ENCODE measurements at regions not wholly inside any gene's neighbourhood (a gene's known extent, or its start where the extent isn't known, plus 50 kb on each side); places are given as distances from the start of the nearest gene placed in this dataset.

DNA sequence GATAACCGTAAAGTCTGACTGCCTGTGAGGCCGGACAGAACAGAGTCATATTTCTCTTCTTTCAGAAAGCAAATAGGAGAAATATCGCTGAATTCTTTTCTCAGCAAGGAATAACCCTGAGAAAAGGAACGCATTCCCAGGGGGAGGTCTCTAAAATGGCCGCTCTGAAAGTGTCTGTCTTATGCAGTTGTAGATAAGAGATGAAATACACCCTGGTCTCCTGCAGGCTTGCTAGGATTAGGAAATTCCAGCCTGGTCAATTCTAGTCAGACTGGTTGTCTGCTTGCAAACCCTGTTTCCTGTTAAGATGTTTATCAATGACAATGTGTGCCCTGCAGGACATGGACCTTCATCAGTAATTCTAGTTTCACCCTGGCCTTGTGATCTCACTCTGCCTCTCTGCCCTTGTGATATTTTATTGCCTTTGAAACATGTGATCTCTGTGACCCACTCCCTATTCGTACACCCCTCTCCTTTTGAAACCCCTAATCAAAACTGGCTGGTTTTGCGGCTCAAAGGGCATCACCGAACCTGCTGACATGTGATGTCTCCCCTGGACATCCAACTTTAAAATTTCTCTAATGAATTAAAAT, 934.8 kb upstream of the SPRY2 start:
- no peak for TF ChIP-seq HDAC2 (IDR thresholded peaks at IDR 0.05)
- TF ChIP-seq, protein P1, sequence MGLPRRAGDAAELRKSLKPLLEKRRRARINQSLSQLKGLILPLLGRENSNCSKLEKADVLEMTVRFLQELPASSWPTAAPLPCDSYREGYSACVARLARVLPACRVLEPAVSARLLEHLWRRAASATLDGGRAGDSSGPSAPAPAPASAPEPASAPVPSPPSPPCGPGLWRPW (IDR thresholded peaks at IDR 0.05) = no peak
- TF ChIP-seq, protein P2, sequence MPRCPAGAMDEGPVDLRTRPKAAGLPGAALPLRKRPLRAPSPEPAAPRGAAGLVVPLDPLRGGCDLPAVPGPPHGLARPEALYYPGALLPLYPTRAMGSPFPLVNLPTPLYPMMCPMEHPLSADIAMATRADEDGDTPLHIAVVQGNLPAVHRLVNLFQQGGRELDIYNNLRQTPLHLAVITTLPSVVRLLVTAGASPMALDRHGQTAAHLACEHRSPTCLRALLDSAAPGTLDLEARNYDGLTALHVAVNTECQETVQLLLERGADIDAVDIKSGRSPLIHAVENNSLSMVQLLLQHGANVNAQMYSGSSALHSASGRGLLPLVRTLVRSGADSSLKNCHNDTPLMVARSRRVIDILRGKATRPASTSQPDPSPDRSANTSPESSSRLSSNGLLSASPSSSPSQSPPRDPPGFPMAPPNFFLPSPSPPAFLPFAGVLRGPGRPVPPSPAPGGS (IDR thresholded peaks at IDR 0.05) = no peak
- TF ChIP-seq MAFK (IDR thresholded peaks at IDR 0.05; ENCODE audit: partially characterized antibody) = no peak
- no peak for TF ChIP-seq ZC3H11A (IDR thresholded peaks at IDR 0.05)
- TF ChIP-seq, protein P3, sequence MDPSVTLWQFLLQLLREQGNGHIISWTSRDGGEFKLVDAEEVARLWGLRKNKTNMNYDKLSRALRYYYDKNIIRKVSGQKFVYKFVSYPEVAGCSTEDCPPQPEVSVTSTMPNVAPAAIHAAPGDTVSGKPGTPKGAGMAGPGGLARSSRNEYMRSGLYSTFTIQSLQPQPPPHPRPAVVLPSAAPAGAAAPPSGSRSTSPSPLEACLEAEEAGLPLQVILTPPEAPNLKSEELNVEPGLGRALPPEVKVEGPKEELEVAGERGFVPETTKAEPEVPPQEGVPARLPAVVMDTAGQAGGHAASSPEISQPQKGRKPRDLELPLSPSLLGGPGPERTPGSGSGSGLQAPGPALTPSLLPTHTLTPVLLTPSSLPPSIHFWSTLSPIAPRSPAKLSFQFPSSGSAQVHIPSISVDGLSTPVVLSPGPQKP (IDR thresholded peaks at IDR 0.05; ENCODE audit: low read depth, low read length) = no peak
- TF ChIP-seq ESRRA (IDR thresholded peaks at IDR 0.05; ENCODE audit: borderline replicate concordance, low read length) = no peak
- TF ChIP-seq, protein P4, sequence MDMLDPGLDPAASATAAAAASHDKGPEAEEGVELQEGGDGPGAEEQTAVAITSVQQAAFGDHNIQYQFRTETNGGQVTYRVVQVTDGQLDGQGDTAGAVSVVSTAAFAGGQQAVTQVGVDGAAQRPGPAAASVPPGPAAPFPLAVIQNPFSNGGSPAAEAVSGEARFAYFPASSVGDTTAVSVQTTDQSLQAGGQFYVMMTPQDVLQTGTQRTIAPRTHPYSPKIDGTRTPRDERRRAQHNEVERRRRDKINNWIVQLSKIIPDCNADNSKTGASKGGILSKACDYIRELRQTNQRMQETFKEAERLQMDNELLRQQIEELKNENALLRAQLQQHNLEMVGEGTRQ (IDR thresholded peaks at IDR 0.05) = no peak
- no peak for TF ChIP-seq SMC3 (IDR thresholded peaks at IDR 0.05)
- no peak for TF ChIP-seq NR3C1 (IDR thresholded peaks at IDR 0.05)
- ATAC-seq (no peak), DNase-seq (ENCODE audit: low read depth in 1 of 2, low spot score in 1 of 2) (no peak), FAIRE-seq (no peak)
- H3K4me2 ChIP-seq = no peak overlapping the region
- no peak overlapping the region for H3K27ac ChIP-seq
- no peaks in the 10 kb centered on the region for H3K9me3 ChIP-seq
- CTCF ChIA-PET = no interaction called here
- 26% methylated on average over 8 of the region's 8 CpGs for WGBS (ENCODE audit: missing lambda C conversion rate)
- H3K4me3 ChIP-seq = no peak overlapping the region
- POLR2A ChIA-PET = no interaction called here
- no peaks in the 10 kb centered on the region for H3K4me1 ChIP-seq

DNA sequence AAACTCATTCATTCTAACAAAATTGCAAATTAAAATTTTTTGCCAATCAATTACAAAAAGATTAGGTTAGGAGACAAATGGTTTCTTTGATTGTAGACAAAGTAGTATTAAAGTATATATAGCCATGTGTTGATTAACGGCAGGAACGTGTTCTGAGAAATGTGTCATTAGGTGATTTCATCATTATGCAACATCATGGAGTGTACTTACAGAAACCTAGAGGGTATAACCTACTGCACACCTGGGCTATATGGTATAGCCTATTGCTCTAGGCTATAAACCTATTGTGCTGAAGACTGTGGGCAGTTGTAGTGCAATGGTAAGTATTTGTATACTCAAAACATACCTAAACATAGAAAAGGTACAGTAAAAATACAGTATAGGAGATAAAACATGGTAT, 906.8 kb upstream of the SPRY2 start:
- POLR2A ChIA-PET = no interaction called here

DNA sequence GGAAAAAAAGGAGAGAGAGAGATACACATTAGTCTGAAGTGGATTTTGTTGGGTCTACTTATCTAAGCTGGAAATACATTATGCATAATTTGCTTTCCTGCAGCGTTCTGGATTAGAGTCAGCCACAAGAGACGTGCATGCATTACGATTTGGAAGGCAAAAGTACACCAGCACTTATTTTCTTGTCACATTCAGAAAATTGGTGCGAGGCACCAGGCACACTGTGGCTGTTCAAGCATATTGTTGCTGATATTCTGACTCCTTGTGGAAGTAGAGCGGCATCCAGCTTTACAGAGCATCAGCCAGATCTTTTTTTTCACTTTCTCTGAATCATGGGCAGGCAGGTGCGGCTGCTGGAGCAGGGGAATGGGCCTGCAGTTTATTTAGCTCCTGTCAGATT, 905.6 kb upstream of the SPRY2 start:
- FAIRE-seq = no peak

More for the DNA sequence above, 906.8 kb upstream of the SPRY2 start:
- ATAC-seq (no peak), FAIRE-seq (no peak), DNase-seq (ENCODE audit: low read depth in 1 of 2, low spot score in 1 of 2) (no peak)
- no peak overlapping the region for H3K27ac ChIP-seq
- no peak overlapping the region for H3K4me3 ChIP-seq
- H3K9me3 ChIP-seq = no peaks in the 10 kb centered on the region
- H3K4me1 ChIP-seq = no peaks in the 10 kb centered on the region
- H3K4me2 ChIP-seq = no peak overlapping the region
- 50% methylated on average over 2 of the region's 2 CpGs for WGBS (ENCODE audit: missing lambda C conversion rate)
- TF ChIP-seq, protein P5, sequence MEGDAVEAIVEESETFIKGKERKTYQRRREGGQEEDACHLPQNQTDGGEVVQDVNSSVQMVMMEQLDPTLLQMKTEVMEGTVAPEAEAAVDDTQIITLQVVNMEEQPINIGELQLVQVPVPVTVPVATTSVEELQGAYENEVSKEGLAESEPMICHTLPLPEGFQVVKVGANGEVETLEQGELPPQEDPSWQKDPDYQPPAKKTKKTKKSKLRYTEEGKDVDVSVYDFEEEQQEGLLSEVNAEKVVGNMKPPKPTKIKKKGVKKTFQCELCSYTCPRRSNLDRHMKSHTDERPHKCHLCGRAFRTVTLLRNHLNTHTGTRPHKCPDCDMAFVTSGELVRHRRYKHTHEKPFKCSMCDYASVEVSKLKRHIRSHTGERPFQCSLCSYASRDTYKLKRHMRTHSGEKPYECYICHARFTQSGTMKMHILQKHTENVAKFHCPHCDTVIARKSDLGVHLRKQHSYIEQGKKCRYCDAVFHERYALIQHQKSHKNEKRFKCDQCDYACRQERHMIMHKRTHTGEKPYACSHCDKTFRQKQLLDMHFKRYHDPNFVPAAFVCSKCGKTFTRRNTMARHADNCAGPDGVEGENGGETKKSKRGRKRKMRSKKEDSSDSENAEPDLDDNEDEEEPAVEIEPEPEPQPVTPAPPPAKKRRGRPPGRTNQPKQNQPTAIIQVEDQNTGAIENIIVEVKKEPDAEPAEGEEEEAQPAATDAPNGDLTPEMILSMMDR (IDR thresholded peaks at IDR 0.05) = no peak
- TF ChIP-seq CBX2 (IDR thresholded peaks at IDR 0.05; ENCODE audit: borderline replicate concordance, low read depth) = no peak
- no peak for TF ChIP-seq KDM5A (IDR thresholded peaks at IDR 0.05)
- TF ChIP-seq ZSCAN20 (CRISPR knock-in tag; IDR thresholded peaks at IDR 0.05) = no peak
- no peak for TF ChIP-seq TP53 (CRISPR knock-in tag; IDR thresholded peaks at IDR 0.05)
- TF ChIP-seq MAZ (IDR thresholded peaks at IDR 0.05; ENCODE audit: borderline replicate concordance, low read depth, low read length) = no peak
- no peak for TF ChIP-seq EP300 (IDR thresholded peaks at IDR 0.05)
- TF ChIP-seq NR3C1 (IDR thresholded peaks at IDR 0.05) = no peak
- TF ChIP-seq SMC3 (IDR thresholded peaks at IDR 0.05) = no peak
- TF ChIP-seq, protein P1 (IDR thresholded peaks at IDR 0.05) = no peak
- no peak for TF ChIP-seq ZNF302 (CRISPR knock-in tag; IDR thresholded peaks at IDR 0.05)
- CTCF ChIA-PET = no interaction called here

More for the DNA sequence above, 905.6 kb upstream of the SPRY2 start:
- no peaks in the 10 kb centered on the region for H3K9me3 ChIP-seq
- H3K4me3 ChIP-seq = no peak overlapping the region
- ChIA-PET CTCF (no interaction called here), POLR2A (no interaction called here)
- 25% methylated on average over 6 of the region's 6 CpGs for WGBS (ENCODE audit: missing lambda C conversion rate)
- H3K4me1 ChIP-seq = no peaks in the 10 kb centered on the region
- ATAC-seq (no peak), DNase-seq (ENCODE audit: low read depth in 1 of 2, low spot score in 1 of 2) (no peak)
- TF ChIP-seq, protein P1 (IDR thresholded peaks at IDR 0.05) = no peak
- TF ChIP-seq NR3C1 (IDR thresholded peaks at IDR 0.05) (no peak), MAFK (IDR thresholded peaks at IDR 0.05; ENCODE audit: partially characterized antibody) (no peak), RCOR1 (IDR thresholded peaks at IDR 0.05; ENCODE audit: low read depth, low read length) (no peak)
- no peak overlapping the region for H3K27ac ChIP-seq
- H3K4me2 ChIP-seq = no peak overlapping the region

Measured in A549 (cell line).